GM12878 (cell line): ENCODE measurements at regions not wholly inside any gene's neighbourhood (a gene's known extent, or its start where the extent isn't known, plus 50 kb on each side); places are given as distances from the start of the nearest gene placed in this dataset.
"Not testable (repeated sequence)": the region's sequence is repeated elsewhere in the genome, so short reads cannot be mapped to it uniquely, and the experiment has no call there.

Experiments
- CBFB ChIP-seq: IDR thresholded peaks from 2 replicates; pipeline ENCODE4 v1.6.1; 2016; ENCODE audit warnings: antibody characterized with exemption, low read depth
- CBX3 ChIP-seq: fragments of 200-600 bp; sonication (generic); IDR thresholded peaks from 2 replicates; pipeline ENCODE4 v1.6.1; 2016; ENCODE audit warnings: low read depth, borderline replicate concordance
- CTCF ChIP-seq, 3 experiments: IDR thresholded peaks in 2 of 3; conservative IDR thresholded peaks in 1 of 3; 2 replicates each; pipeline ENCODE4 v1.5.1; 2011; ENCODE audit warnings: low read depth in 3 of 3, low read length in 3 of 3, mild to moderate bottlenecking in 3 of 3, control low read depth in 2 of 3, moderate library complexity in 2 of 3, inconsistent platforms in 1 of 3, mixed read lengths in 1 of 3; ENCODE audit not compliant: control insufficient read depth in 2 of 3, insufficient read depth in 1 of 3; ENCODE audit errors: extremely low read depth in 1 of 3
- EZH2 ChIP-seq: IDR thresholded peaks from 2 replicates; pipeline ENCODE4 v1.6.1; 2012; ENCODE audit warnings: low read depth, mild to moderate bottlenecking, control low read depth, inconsistent platforms, low read length, borderline replicate concordance; ENCODE audit not compliant: control insufficient read depth
- JUND ChIP-seq: IDR thresholded peaks from 2 replicates; pipeline ENCODE4 v1.6.1; 2012; ENCODE audit warnings: low read depth, mild to moderate bottlenecking, low read length, improper control_type of control experiment, moderate library complexity
- KAT2A ChIP-seq: conservative IDR thresholded peaks from 2 replicates; pipeline ENCODE4 v1.6.1; 2011; ENCODE audit warnings: low read depth, low read length; ENCODE audit not compliant: control insufficient read depth
- POLR2A ChIP-seq: IDR thresholded peaks from 2 replicates; pipeline ENCODE4 v1.6.1; 2011; ENCODE audit warnings: low read depth, mild to moderate bottlenecking, low read length
- TCF12 ChIP-seq: IDR thresholded peaks from 2 replicates; pipeline ENCODE4 v1.6.1; 2011; ENCODE audit warnings: low read depth, mild to moderate bottlenecking, low read length

DNA sequence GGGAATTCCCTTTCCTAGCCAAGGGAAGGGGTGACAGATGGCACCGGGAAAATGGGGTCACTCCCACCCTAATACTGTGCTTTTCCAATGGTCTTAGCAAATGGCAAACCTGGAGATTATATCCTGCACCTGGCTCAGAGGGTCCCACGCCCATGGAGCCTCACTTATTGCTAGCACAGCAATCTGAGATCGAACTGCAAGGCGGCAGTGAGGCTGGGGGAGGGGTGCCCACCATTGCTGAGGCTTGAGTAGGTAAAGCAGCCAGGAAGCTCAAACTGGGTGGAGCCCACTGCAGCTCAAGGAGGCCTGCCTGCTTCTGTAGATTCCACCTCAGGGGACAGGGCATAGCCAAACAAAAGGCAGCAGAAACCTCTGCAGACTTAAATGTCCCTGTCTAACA lies 438.9 kb downstream of the TMEM182 start:
- TF ChIP-seq KAT2A; CBFB; POLR2A; CBX3; CTCF (IDR thresholded peaks at IDR 0.05 in 2 of 3, conservative IDR thresholded peaks at IDR 0.05 in 1 of 3; ENCODE audit: control insufficient read depth in 2 of 3, extremely low read depth in 1 of 3, insufficient read depth in 1 of 3, low read depth in 3 of 3, low read length in 3 of 3); TCF12; EZH2; JUND: not testable (repeated sequence)
